K562 (cell line): ENCODE measurements at regions not wholly inside any gene's neighbourhood (a gene's known extent, or its start where the extent isn't known, plus 50 kb on each side); places are given as distances from the start of the nearest gene placed in this dataset.

Source experiments
- BCLAF1 ChIP-seq, 2 experiments: fragments of 450-650 bp in 1 of 2; IDR thresholded peaks; 2 replicates each; pipeline ENCODE4 v1.6.1; 2011 to 2017; ENCODE audit warnings: low read depth in 2 of 2, antibody characterized with exemption in 1 of 2, borderline replicate concordance in 1 of 2, low read length in 1 of 2, mild to moderate bottlenecking in 1 of 2, mixed read lengths in 1 of 2; ENCODE audit not compliant: control insufficient read depth in 1 of 2
- CHCHD3 ChIP-seq: fragments of 250-450 bp; sonication (Bioruptor Pico); IDR thresholded peaks from 2 replicates; pipeline ENCODE4 v2.1.2; 2022; ENCODE audit warnings: mild to moderate bottlenecking
- FOXK1 ChIP-seq: sonication (generic); formaldehyde crosslinking; IDR thresholded peaks from 2 replicates; pipeline ENCODE4 v1.8.0; 2022; ENCODE audit warnings: missing genetic modification reagents, mild to moderate bottlenecking, borderline replicate concordance
- ID3 ChIP-seq, 2 experiments: fragments of 250-450 bp in 1 of 2; fragments of 450-650 bp in 1 of 2; sonication (Bioruptor Pico) in 1 of 2; IDR thresholded peaks; 2 replicates each; pipeline versions ENCODE4 v1.6.1 to v1.8.0; 2016 to 2021; ENCODE audit warnings: mild to moderate bottlenecking in 2 of 2, moderate library complexity in 2 of 2, missing compliant biosample characterization in 1 of 2, missing genetic modification characterization in 1 of 2
- KHSRP ChIP-seq: fragments of 450-650 bp; IDR thresholded peaks from 2 replicates; pipeline ENCODE4 v1.6.1; 2017
- POLR2AphosphoS5 ChIP-seq: IDR thresholded peaks from 2 replicates; pipeline ENCODE4 v1.6.1; 2011; ENCODE audit warnings: mild to moderate bottlenecking, low read depth, low read length, moderate library complexity; ENCODE audit not compliant: control insufficient read depth, insufficient read depth
- POLR2B ChIP-seq: fragments of 450-650 bp; IDR thresholded peaks from 2 replicates; pipeline ENCODE4 v1.6.1; 2018; ENCODE audit warnings: low read depth; ENCODE audit not compliant: partially characterized antibody
- POLR2G ChIP-seq: fragments of 200-400 bp; formaldehyde crosslinking; IDR thresholded peaks from 2 replicates; pipeline ENCODE4 v1.6.1; 2017; ENCODE audit warnings: low read depth, mild to moderate bottlenecking, antibody characterized with exemption, low read length, moderate library complexity
- RHOXF2B ChIP-seq: fragments of 250-450 bp; sonication (Bioruptor Pico); conservative IDR thresholded peaks from 2 replicates; pipeline ENCODE4 v1.5.1; 2021
- SIN3A ChIP-seq, 2 experiments: fragments of 150-350 bp in 1 of 2; IDR thresholded peaks; 2 replicates each; pipeline ENCODE4 v1.6.1; 2011 to 2016; ENCODE audit warnings: borderline replicate concordance in 2 of 2, low read depth in 2 of 2, low read length in 2 of 2, mild to moderate bottlenecking in 2 of 2, moderate library complexity in 2 of 2; ENCODE audit not compliant: control insufficient read depth in 1 of 2
- SP1 ChIP-seq: sonication (generic); formaldehyde crosslinking; IDR thresholded peaks from 2 replicates; pipeline ENCODE4 v1.8.1; 2022; ENCODE audit warnings: mild to moderate bottlenecking, missing genetic modification reagents
- TAF9B ChIP-seq: fragments of 450-650 bp; IDR thresholded peaks from 2 replicates; pipeline ENCODE4 v1.6.1; 2018; ENCODE audit warnings: mild to moderate bottlenecking; ENCODE audit not compliant: partially characterized antibody
- TBL1XR1 ChIP-seq, 2 experiments: IDR thresholded peaks; 2 replicates each; pipeline ENCODE4 v1.6.1; 2012; ENCODE audit warnings: improper control_type of control experiment in 2 of 2, low read length in 2 of 2, mild to moderate bottlenecking in 1 of 2
- THRA ChIP-seq: fragments of 450-650 bp; IDR thresholded peaks from 2 replicates; pipeline ENCODE4 v1.6.1; 2017; ENCODE audit warnings: mild to moderate bottlenecking, moderate library complexity
- YY1 ChIP-seq, 3 experiments: IDR thresholded peaks; 2 replicates each; pipeline ENCODE4 v1.6.1; 2011; ENCODE audit warnings: low read length in 2 of 3, mild to moderate bottlenecking in 2 of 3, moderate library complexity in 2 of 3, borderline replicate concordance in 1 of 3, control low read depth in 1 of 3, low read depth in 1 of 3; ENCODE audit not compliant: insufficient read depth in 3 of 3, insufficient replicate concordance in 2 of 3, control insufficient read depth in 1 of 3, insufficient read length in 1 of 3; ENCODE audit errors: extremely low read depth in 1 of 3
- ZC3H4 ChIP-seq: sonication (generic); formaldehyde crosslinking; IDR thresholded peaks from 2 replicates; pipeline ENCODE4 v1.9.0; 2021; ENCODE audit warnings: missing genetic modification reagents, borderline replicate concordance

GRCh38 chr6:27124252-27124657, 123.2 kb upstream of the PRSS16 start (continued):
- TF ChIP-seq SIN3A (IDR thresholded peaks at IDR 0.05; ENCODE audit: borderline replicate concordance in 2 of 2, control insufficient read depth in 1 of 2, low read depth in 2 of 2, low read length in 2 of 2) (peak in 1 of 2 experiments; percentile 87; a peak in 1 of 4 replicates), KHSRP (0 out of 2 replicates have a peak, but pooled peaks have one; percentile 37), ID3 (CRISPR knock-in tag; IDR thresholded peaks at IDR 0.05) (no peak), ID3 (tag; IDR thresholded peaks at IDR 0.05) (no peak), BCLAF1 (IDR thresholded peaks at IDR 0.05; ENCODE audit: borderline replicate concordance in 1 of 2, control insufficient read depth in 1 of 2, low read depth in 2 of 2, low read length in 1 of 2) (peak in 1 of 2 experiments; percentile 95; a peak in 1 of 4 replicates), POLR2G (0 out of 2 replicates have a peak, but pooled peaks have one; percentile 0), SP1 (peak; percentile 50; the same call in 1 of the 2 replicates), ZC3H4 (0 out of 2 replicates have a peak, but pooled peaks have one; percentile 62), RHOXF2B (no peak), THRA (no peak), YY1 (IDR thresholded peaks at IDR 0.05; ENCODE audit: borderline replicate concordance in 1 of 3, control insufficient read depth in 1 of 3, extremely low read depth in 1 of 3, insufficient read depth in 3 of 3, insufficient read length in 1 of 3, insufficient replicate concordance in 2 of 3, low read depth in 1 of 3, low read length in 2 of 3) (peak in 1 of 3 experiments; percentile 17), POLR2B (peak; percentile 63), POLR2AphosphoS5 (peak; percentile 88; the same call in 1 of the 2 replicates), CHCHD3 (CRISPR knock-in tag) (peak; percentile 25), TAF9B (no peak), TBL1XR1 (IDR thresholded peaks at IDR 0.05; ENCODE audit: low read length in 2 of 2) (0 out of 4 replicates have a peak, but pooled peaks of 1 of the 2 experiments have one; percentile 52), FOXK1 (CRISPR knock-in tag) (peak; percentile 56; the same call in 1 of the 2 replicates)
